CD4-positive, alpha-beta T cell treated with Interleukin-2 at 100 ng/mL for 4 hours (primary cell): ENCODE measurements at regions not wholly inside any gene's neighbourhood (a gene's known extent, or its start where the extent isn't known, plus 50 kb on each side); places are given as distances from the start of the nearest gene placed in this dataset.
"Not testable (repeated sequence)": the region's sequence is repeated elsewhere in the genome, so short reads cannot be mapped to it uniquely, and the experiment has no call there.

Experiments
- DNase-seq: peaks from one replicate; pipeline ENCODE4 v3.0.0-alpha.2; 2020; ENCODE audit warnings: low spot score

DNA sequence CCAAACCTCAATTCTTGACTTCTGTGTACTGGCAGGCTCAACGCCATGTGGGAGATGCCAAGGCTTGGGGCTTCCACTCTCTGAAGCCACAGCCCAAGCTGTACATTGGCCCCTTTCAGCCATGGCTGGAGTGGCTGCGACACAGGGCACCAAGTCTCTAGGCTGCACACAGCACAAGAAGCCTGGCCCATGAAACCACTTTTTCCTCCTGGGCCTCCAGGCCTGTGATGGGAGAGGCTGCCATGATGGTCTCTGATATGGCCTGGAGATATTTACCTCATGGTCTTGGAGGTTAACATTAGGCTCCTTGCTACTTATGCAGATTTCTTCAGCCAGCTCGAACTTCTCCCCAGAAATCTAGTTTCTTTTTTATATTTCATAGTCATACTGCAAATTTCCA, 724.1 kb downstream of the RNF144A start:
- not testable (repeated sequence) for DNase-seq

DNA sequence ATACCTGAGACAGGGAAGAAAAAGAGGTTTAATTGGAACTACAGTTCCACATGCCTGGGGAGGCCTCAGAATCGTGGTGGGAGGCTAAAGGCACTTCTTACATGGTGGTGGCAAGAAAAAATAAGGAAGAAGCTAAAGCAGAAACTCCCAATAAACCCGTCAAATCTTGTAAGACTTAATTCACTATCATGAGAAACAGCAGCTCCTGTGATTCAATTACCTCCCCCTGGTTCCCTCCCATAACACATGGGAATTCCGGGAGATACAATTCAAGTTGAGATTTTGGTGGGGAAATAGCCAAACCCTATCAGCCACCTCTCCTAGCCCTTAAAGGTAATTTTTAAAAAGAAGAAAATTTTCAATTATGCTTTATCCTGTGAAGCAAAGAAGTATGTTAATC, 728.8 kb downstream of the RNF144A start:
- DNase-seq: no peak

DNA sequence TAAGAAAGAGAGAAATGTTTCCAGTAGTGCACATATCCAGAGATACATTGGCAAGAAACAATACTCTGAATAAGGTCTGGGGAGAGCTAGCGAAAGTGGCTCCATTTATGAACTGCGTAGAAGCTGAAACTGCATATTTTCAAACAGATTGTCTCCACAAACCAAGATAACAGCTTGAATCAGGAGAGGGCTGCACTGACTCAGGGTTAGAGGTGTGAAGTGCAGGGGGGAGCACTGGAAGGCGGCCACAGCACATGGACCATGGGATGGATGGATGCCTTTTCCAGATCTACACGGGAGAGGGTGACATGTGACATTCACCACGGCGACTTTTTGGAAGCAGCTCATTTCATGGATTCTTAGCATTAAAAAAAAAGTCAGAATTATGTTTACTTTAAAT, 729.4 kb downstream of the RNF144A start:
- no peak for DNase-seq

DNA sequence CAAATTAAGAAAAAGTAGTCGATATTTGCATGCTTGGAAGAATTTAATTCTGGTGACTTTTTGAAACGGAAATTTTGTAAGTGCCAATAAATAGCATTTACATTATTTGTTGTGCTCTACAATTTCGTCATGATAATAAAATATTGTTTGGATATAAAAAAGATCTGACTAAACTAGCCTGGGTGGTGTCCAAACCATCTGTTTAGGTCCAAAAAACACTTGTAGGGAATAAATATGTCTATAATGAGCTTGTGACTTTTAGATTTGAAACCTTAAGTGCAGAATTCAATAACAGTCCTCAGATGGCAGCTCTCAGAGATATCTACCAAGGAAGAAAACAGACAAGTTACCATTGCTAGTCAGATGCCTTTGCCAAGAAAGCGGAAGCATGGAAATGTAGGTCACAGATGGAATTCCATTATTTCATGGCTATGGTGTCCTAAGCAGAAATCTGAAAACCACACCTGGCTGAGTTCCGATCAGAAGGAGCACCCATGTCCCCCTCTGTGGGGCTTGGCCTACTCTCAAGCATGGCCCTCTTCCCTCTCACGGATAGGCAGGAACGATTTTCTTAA, 731.1 kb downstream of the RNF144A start:
- no peak for DNase-seq

DNA sequence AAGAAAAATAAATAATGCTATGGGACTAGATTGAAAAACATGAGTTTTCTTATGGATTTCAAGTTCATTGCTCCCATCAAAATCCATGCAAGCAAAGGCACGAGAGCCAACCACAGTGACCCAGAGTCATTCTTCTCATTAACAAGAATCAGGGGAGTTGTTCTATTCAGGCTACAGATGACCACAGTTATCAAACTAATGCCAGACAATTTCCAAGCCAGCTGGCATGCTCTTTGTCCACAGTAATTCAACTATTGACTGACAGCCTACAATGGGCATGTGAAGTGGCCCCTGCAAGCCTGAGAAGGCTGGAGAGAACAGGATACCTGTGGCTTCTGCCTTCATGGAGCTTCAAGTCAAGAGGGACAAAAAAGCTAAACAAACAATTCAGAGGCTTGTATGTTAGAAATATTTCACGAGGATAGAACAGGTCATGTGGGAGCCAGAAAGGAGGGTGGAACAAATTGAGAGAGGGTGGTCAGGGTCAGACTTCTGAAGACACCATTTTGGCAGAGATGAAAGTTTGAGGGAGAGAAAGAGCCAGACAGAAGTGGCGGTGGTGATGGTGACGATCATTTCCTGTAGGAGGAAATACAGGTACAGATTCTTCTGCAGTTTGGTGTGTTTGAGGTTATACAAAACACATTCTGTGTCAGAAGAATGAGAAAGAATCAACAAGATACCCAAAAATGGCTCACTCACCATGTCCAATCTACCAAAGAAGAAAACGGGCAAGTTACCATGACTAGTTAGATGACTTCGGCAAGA, 732.4 kb downstream of the RNF144A start:
- peak; percentile 31 for DNase-seq

DNA sequence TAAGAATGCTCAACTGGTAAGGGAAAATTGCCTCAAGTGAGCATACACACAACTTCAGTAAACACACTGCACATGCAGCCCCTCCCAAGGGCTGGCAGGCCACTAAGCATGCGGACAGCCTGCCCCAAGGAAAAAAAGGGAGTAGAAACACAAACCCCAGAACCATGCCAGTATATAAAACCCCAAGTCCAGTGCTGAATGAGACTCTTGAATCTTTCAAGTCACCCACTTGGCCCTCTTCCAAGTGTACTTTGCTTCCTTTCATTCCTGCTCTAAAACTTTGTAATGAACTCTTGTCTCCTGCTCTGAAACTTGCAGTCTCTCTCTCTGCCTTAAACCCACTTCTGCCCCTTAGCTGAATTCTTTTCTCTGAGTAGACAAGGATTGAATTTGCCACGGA, 736.4 kb downstream of the RNF144A start:
- DNase-seq: no peak

DNA sequence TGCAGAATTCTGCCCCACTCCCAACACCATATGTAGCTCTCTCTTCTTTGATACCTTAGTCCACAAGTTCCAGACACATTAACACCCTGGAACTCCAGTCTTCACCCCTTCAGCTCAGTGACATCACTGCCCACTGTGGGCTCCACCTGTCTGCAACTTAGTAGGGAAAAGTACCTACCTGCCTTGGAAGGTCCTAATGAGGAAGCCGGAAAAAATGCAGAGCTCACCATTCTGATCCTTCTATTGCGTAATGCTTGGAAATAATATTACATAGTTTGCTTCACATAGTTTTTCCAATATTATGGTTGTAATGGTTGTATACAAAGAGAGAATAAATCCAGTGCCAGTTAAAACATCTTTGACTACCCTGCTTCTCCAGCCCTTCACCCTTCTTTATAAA, 738.4 kb downstream of the RNF144A start:
- DNase-seq: no peak

DNA sequence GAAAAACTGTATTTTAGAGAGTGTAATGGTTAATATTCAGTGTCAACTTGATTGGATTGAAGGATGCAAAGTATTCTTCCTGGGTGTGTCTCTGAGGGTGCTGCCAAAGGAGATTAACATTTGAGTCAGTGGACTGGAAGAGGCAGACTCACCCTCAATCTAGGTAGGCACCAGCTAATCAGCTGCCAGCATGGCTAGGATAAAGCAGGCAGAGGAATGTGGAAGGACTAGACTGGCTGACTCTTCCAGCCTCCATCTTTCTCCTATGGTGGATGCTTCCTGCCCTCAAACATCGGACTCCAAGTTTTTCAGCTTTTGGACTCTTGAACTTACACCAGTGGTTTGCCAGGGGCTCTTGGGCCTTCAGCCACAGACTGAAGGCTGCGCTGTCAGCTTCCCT, 740.3 kb downstream of the RNF144A start:
- not testable (repeated sequence) for DNase-seq

DNA sequence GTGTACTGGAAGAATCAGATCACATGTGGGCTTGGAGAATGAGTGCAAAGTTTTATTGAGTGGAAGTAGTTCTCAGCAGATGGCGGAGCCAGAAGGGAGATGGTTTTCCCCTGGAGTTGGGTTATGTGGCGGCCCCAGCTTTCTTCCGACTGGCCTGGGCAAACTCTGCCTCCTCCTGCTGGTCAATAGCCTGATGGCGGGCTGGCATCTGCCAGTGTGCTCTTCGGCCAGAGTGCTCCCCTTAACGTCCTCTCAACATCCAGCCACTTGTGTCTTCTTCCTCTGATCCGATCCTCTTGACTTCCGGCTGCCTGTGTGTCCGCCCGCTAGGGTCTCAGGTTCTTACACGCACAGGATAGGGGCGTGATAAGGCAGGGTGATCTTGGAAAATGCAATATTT, 741.3 kb downstream of the RNF144A start:
- no peak for DNase-seq

DNA sequence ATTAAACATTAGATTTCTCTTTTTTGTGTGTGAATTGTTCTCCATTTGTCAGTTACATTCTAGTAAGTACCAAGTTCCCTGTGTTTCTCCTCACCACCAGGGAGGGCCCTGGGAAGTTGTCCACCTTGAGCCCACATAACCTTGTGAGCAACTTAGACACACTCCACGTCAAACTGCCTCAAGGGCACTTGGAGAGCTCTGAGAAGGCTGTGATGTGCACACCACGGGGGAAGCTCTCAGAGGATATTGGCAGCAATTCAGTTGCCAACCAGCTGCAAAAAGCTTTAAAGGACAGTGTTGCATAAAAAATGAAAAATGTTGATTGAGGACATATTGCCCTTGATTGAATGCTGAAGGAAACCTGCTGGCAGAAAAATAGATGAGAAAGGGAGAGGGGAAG, 743.6 kb downstream of the RNF144A start:
- DNase-seq: no peak

DNA sequence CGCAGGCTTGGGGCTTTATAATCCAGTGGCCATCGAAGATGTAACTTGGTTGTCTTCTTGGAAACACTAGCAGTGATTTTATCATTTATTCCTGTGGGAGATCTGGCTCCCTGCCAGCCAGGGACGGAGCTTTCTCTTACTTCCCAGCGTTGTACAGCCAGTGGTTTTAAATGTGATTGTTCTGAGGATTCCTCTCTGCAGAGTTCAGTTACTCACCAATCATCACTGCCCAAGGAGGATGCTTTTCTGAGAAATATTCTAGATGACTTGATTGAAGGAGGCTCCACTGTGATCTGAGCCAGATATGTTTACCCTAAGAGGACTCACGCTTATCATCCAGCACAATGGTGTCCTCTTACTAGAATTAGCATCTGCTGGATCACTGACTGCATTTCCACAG, 744.3 kb downstream of the RNF144A start:
- no peak for DNase-seq

DNA sequence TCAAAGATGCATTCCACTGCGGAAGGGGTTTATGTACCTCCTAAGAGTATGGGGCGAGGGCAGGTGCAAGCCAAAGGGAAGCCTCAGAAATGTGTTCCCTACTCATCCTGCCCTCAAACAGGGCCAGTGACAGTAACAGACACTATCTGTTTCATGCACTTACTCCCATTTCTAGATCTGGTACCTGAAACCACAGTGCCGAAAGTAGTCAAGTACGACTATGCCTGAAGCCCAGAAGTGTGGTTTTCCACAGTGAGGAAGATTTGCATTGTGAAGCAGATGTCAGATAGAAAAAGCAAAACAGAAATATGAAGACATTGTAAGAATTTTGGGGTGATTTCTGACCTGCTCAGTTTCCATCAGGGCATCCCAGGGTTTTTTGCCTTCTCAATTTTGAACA, 748.7 kb downstream of the RNF144A start:
- DNase-seq: no peak

DNA sequence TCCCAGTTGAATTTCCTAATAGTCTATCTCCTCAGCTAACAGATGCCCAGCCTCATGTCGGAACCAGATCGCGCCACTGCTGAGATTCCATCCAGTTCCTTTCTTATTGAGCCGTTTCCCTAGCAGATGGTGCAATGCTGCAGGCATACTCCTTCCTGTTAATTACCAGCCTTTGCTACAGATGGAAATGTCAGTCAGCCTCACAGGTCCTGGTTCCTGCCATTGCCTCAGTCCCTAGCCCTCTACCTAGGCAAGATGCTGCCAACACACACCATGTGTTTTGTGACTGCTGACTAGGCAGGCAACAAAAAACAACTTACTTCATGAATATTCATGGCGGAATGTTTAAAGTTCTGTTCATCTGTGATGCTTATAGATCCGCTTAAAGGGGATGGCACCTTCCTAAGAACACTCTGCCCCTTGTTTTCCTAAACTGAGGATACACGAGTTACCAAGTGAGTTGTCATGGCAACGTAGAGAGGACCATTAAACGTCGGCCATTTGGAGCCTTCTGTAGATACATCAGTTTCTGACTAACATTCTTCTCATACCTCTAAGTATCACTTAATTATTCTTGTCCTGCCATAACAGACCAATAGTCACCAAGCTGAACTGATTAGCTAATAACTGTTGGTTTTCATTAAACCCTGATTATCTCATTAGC, 749.5 kb downstream of the RNF144A start:
- no peak for DNase-seq

DNA sequence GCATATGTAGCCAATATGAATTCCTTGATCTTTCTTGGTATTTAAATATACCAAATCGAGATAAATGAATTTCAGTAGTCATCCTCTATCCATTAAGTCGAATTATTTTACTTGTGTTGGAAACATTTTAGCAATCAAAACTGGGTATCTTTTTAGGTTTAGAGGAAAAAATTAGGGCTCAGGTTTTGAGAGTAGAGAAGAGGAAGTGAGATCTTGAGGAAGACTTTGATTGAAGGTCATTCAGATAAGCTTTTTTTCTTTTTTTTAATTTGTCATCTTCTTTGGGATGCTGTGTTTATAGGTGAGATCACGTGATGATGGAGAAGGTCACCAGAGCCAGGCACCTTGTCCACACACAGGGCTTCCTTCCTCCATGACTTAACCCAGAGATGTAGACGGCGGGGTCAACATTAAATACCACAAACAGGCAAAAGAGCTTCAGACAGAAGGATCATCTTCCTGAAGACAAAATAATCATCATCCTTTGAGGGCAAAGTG, 750.1 kb downstream of the RNF144A start:
- DNase-seq: no peak

DNA sequence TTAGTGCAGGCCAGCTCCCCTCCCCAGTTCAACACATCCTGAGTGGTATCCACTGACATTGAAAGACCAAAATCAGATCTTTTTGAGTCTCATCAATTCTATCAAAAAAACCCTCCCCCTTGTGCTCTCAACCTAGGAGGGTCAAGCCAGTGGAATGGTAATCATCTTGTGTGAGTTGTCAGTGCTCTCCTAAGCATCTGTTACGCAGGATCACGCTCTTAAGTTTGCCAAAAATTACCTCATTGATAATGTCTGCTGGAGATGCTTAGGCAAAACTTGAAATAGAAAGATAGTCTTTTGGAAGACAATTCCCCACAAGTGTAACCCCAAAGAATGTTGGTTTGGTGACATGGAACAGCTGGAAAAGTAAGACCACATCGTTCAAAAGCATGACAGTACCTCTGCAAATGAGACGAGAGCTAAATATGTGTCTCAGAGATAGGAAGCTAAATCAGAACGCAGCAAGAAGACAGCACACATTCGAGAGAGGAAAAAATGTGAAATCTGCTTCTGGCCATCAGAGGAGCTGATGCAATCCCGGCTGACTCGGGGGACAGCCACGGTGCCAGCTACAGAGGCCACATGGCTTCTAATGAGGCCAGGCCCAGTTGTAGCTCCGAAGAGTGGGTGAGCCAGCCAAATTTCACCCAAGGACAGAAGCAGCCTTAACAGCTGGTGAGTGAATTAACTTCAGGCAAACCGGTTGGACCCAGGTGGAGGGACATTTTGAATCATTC, 753.9 kb downstream of the RNF144A start:
- DNase-seq: no peak

DNA sequence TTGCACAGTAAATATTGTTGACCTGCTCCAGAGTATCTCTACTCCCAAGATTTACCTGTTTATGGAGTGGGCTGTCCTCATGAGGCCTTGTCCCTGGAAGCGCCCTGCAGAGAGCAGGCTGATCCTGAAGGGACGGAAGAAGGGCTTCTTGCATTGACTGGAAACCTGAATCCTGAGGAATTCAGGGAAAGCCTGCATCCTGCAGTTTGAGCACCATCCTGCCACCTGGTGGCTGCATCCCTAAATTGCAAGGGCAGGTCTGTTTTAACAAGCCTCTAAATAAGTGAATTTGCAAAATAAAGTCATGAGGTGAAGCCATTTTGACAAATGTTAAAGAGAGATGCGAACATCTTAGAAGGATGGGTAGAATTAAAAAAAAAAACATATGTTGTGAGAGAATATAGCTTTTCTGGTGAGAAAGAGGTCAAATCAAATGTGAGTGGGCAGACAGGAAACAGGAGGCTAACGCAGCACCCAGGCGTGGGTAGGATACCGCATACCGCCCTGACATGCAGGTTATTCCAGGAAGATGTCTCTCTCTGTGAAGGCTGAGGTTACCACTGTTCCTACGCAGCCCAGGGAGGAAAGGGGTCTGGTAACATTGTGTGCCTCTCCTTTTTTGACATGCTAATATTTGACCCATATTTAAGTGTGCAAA, 754.9 kb downstream of the RNF144A start:
- DNase-seq: peak; percentile 54

DNA sequence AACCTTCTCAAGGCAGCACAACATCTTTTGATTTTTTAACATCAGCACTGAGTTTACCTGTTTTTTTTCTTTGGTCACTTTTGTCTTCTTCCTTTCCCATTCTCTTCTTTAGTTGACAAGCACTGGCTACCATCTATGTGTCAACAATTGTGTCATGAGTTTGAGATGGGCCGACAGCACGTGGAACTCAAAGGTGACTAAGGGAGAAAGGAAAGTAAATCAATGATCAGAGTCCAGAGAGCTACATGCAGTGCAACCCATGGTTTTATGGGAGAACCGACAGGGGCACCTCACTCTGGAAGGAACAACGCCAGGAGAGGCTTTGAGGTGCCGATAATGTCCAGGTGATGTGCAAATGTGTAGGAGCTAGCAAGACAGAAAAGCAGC, 755.5 kb downstream of the RNF144A start:
- DNase-seq: no peak

DNA sequence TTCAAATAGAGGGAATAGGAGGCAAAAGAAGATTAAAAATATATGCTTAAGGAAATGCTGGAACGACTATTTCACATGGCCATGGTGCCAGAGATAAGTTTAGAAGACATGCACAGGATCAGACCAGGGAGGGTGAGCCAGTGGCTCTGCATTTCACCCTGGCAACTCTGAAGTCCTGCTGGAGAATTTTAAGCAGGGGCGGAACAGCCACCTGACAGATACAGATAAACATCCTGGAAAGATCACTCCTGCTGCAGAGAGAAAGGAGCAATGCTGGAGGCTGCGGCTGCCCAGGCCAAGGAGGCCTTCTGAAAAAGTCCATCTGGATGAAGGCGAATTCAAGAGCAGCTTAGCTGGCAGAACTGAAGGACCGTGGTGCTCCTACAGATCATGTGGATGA, 755.9 kb downstream of the RNF144A start:
- no peak for DNase-seq

DNA sequence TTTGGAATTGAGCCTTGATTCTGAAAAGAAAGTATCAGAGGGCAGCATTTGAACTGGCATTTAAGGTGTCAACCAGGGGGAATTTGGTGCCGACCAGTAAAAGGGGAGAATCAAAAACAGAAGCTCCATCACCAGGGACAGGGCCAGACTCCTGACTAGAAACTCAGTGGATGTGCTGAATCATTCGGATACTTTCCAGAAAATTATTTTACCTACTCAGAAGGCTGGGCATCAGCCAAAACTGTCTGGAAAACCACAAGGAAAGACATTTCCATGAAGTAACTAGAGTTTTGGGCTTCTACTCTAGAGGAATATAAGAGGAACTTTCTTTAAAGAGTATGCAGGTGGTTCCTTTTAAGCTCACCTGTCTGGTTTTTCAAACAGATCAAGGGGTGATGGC, 756.6 kb downstream of the RNF144A start:
- no peak for DNase-seq

DNA sequence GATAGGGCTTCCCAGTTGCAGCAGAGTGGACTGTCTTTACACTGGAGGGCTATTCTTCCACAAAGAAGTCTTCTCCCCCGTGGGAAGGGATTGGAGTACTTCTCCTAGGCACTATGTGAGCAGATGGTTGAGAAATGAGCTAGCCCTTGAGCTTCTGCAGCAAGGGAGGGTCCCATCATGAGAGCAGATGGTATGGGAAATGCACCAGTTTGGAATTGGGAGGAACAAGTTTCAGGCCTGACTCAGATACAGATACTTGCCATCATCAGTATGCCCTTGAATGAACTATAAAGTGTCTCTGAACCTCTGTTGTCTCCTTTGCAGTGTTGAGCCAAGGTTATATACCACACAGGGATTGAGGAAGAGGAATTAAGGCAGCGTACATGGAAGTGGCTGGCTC, 757.4 kb downstream of the RNF144A start:
- DNase-seq: no peak

DNA sequence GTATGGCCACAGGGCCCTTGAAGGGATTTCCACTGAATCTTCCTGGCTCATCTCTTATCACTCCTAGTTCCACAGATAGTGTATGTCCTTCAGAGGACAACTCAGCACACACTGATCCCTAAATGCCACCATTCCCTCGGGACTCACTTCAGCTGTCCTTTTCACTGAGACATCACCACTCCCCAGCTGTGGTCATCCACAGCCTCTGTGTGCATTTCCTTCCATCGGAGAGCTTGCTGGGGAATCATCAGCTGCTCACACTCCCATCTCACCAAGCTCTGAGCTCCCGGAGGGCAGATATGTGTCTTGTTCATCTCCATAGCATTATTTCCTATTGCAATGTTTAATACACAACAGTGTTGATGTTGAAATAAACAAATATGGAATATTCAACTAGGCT, 759.5 kb downstream of the RNF144A start:
- no peak for DNase-seq

DNA sequence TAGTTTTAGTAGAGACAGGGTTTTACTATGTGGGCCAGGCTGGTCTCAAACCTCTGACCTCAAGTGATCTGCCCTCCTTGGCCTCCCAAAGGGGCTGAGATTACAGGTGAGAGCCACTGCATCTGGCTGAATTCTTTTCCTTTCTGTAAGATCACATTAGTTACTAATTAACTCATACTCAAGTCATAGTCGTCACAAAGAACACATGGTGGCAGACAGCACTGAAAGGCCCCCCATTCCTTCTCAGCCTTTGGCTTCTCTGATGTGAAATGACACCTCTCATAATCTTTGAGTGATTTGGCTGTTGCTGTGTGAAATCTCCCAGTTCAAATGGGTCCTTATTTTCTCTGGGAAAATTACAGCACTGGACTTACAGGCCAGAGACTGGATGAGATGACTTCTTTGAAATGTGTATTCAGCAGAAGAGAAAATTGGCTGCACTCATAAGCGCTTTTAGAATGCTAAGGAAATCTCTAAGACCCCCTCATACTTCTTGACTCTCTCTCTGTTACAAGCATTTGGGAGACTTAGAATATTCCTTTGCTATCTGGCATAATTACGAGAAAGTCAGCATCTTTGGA, 764.8 kb downstream of the RNF144A start:
- no peak for DNase-seq
